Chondrocyte (in vitro differentiated cells): ENCODE measurements at regions not wholly inside any gene's neighbourhood (a gene's known extent, or its start where the extent isn't known, plus 50 kb on each side); places are given as distances from the start of the nearest gene placed in this dataset.
A peak's percentile ranks its signal among the peaks of the same experiment; 100 is the strongest.

Source experiments
- DNase-seq: peaks from one replicate; pipeline ENCODE4 v3.0.0; 2021; ENCODE audit warnings: mixed read lengths, low spot score
- H3K27ac Mint-ChIP-seq: one replicate; pipeline ENCODE4 v1.8.0; 2021; ENCODE audit warnings: mild to moderate bottlenecking, moderate library complexity, mixed read lengths; ENCODE audit not compliant: unreplicated experiment
- H3K27me3 Mint-ChIP-seq: 2 replicates; pipeline ENCODE4 v1.8.0; 2021; ENCODE audit warnings: low read depth, mixed read lengths
- H3K36me3 Mint-ChIP-seq: 2 replicates; pipeline ENCODE4 v1.8.0; 2021; ENCODE audit warnings: low read depth, mixed read lengths
- H3K4me1 Mint-ChIP-seq: 2 replicates; pipeline ENCODE4 v1.8.0; 2021; ENCODE audit warnings: low read depth, mild to moderate bottlenecking, mixed read lengths
- H3K4me3 Mint-ChIP-seq: one replicate; pipeline ENCODE4 v1.8.0; 2021; ENCODE audit warnings: mild to moderate bottlenecking, moderate library complexity, mixed read lengths; ENCODE audit not compliant: unreplicated experiment
- H3K9me3 Mint-ChIP-seq: 2 replicates; pipeline ENCODE4 v1.8.0; 2021; ENCODE audit warnings: low read depth, mixed read lengths
- CTCF ChIP-seq: fragments of 200-600 bp; sonication (generic); IDR thresholded peaks from 2 replicates; pipeline ENCODE4 v1.5.0; 2021; ENCODE audit warnings: antibody characterized with exemption, mild to moderate bottlenecking, moderate library complexity

DNA sequence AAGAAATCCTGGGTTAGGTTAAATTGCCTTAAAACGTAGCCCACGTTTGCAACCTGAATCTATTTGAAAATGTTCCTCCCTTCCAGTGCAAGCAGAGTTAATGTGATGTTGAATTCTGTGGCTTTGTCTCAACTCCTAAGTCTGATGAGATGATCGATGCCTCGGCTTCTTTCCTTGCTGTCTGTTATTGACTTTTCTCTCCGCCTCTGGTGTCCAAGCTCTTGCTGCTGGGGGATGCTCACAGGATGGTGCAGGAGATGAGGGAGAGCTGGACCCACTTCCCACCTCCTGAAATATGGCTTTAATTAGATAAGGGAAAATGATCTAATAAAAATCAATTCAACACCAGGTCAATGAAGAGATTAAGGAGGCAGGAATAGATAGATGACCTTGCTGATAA, 407.9 kb upstream of the RGMA start:
- H3K36me3 Mint-ChIP-seq = no peaks in the 10 kb centered on the region
- peaks cover 4% of the 10 kb centered on the region for H3K9me3 Mint-ChIP-seq
- peak overlapping the region; percentile 7 for H3K4me3 Mint-ChIP-seq
- no peak for DNase-seq
- peaks cover 69% of the 10 kb centered on the region for H3K4me1 Mint-ChIP-seq
- TF ChIP-seq CTCF = no peak
- H3K27ac Mint-ChIP-seq = peak overlapping the region; percentile 58
- H3K27me3 Mint-ChIP-seq = no peaks in the 10 kb centered on the region

DNA sequence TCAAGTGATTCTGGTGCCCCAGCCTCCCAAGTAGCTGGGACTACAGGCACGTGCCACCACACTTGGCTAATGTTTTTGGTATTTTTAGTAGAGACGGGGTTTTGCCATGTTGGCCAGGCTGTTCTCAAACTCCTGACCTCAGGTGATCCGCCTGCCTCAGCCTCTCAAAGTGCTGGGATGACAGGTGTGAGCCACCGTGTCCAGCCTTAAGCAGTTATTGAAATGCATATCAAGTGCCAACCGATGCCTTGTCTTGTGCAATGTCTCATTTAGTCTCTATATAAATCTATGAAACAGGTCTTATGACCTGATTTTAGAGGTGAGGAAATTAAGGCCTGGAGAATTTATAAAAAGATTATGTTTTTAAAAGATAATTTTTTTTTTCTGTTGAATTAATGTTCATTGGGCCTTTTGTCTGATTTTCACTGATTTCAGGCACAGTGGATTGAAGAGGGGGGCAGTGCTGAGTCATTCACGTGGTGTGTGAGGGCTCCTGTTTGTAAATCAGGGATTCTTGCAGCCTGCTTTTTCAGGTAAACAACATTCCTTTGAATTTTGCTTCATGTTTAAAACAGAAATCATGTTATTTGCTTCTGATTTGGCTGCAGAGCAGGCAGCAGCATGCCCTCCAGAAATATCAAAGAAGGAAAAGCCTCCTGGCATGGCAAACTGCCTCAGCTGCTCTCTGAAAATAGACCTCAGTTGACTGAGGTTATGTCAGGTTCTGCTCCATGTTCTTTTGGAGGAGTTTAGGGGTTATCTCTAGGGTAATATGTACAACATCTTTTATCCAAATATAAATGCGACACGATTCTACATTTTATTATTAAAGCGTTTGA, 407.0 kb upstream of the RGMA start:
- Mint-ChIP-seq H3K4me1 (peaks cover 60% of the 10 kb centered on the region), H3K4me3 (no peak overlapping the region), H3K27ac (no peak overlapping the region), H3K36me3 (no peaks in the 10 kb centered on the region), H3K9me3 (peaks cover 4% of the 10 kb centered on the region), H3K27me3 (no peaks in the 10 kb centered on the region)
- DNase-seq = no peak
- TF ChIP-seq CTCF = peak; percentile 16

DNA sequence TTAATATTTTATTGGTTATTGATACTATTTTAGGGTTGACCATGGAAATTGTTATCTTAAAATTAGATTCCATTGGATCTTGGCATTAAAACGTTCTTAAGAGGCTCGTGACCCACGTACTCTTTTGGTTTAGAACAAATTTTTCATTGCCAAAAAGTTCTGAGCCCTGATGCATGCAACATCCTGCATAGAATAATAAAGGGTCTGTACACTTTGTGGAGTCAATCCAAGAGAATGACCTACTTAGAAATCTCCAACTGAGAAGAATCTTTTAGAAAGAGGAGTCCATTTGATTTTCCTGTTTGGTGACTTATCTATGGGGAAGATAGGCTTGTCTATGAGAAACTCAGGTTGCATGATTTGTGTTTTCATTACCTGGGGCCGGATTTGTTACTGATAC, 404.2 kb upstream of the RGMA start:
- no peak for TF ChIP-seq CTCF
- Mint-ChIP-seq H3K27ac (no peak overlapping the region), H3K4me1 (peaks cover 32% of the 10 kb centered on the region), H3K36me3 (no peaks in the 10 kb centered on the region), H3K27me3 (peaks cover 2% of the 10 kb centered on the region), H3K4me3 (no peak overlapping the region), H3K9me3 (peaks cover 4% of the 10 kb centered on the region)
- DNase-seq = no peak

GRCh38 chr15:93491291-93491690, 402.3 kb upstream of the RGMA start:
- no peak for DNase-seq
- H3K27me3 Mint-ChIP-seq = peaks cover 2% of the 10 kb centered on the region
- no peaks in the 10 kb centered on the region for H3K9me3 Mint-ChIP-seq
- no peak overlapping the region for H3K4me3 Mint-ChIP-seq
- H3K36me3 Mint-ChIP-seq = no peaks in the 10 kb centered on the region
- no peak for TF ChIP-seq CTCF
- peaks cover 16% of the 10 kb centered on the region for H3K4me1 Mint-ChIP-seq
- H3K27ac Mint-ChIP-seq = no peak overlapping the region

DNA sequence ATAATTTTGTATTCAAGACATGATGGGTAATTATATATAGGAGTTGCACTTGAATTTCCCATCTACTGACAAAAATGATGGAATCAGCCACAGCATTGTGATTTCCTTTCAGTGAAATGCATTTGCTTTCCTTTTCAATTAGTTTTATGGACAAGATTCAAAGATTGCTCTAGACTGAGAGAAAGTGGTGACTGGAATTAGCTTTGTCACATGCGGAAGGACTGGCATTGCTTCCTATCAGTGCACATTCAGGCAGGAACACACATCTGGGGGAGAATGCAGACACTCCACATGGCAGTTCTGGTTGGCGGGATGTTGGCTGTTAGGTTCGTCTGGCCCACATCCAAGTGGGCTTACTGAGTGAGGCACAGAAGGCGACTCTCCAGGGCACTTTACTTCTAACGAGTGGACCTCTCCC, 399.3 kb upstream of the RGMA start:
- Mint-ChIP-seq H3K9me3 (no peaks in the 10 kb centered on the region), H3K36me3 (no peaks in the 10 kb centered on the region), H3K27me3 (peaks cover 2% of the 10 kb centered on the region), H3K4me3 (no peak overlapping the region), H3K27ac (no peak overlapping the region), H3K4me1 (peaks cover 21% of the 10 kb centered on the region)
- TF ChIP-seq CTCF = no peak
- no peak for DNase-seq
